WTC11 (cell line): ENCODE measurements at regions not wholly inside any gene's neighbourhood (a gene's known extent, or its start where the extent isn't known, plus 50 kb on each side); places are given as distances from the start of the nearest gene placed in this dataset.

Experiments used
- ATAC-seq: fragments of 200-7000 bp; cut with Tn5 transposase; 2 replicates; pipeline ENCODE4 v1.10.0; 2021; ENCODE audit warnings: mild to moderate bottlenecking, moderate library complexity
- CTCF ChIA-PET: fragments of 300-600 bp; sonication (Branson Sonifier 250); formaldehyde crosslinking; loops from one replicate; lab custom pipeline; 2021; ENCODE audit warnings: antibody characterized with exemption; lab: Charles Lee
- POLR2A ChIA-PET: fragments of 350-600 bp; sonication (Branson Sonifier 250); formaldehyde crosslinking; loops from one replicate; lab custom pipeline; 2021; ENCODE audit warnings: antibody characterized with exemption; lab: Charles Lee
- DNase-seq: peaks from one replicate; pipeline ENCODE4 v3.0.0; 2021; ENCODE audit warnings: low spot score
- H3K27ac Mint-ChIP-seq: 2 replicates; pipeline ENCODE4 v1.8.0; 2021; ENCODE audit warnings: mixed read lengths
- H3K27me3 Mint-ChIP-seq: 2 replicates; pipeline ENCODE4 v1.8.0; 2021; ENCODE audit warnings: low read depth, mild to moderate bottlenecking, moderate library complexity, mixed read lengths
- H3K36me3 Mint-ChIP-seq: 2 replicates; pipeline ENCODE4 v1.8.0; 2021; ENCODE audit warnings: mixed read lengths
- H3K4me1 Mint-ChIP-seq: 2 replicates; pipeline ENCODE4 v1.8.0; 2022; ENCODE audit warnings: mixed read lengths
- H3K4me3 Mint-ChIP-seq: 2 replicates; pipeline ENCODE4 v1.8.0; 2021; ENCODE audit warnings: mild to moderate bottlenecking, moderate library complexity, mixed read lengths
- H3K9me3 Mint-ChIP-seq: 2 replicates; pipeline ENCODE4 v1.8.0; 2021; ENCODE audit warnings: mixed read lengths
- ATF2 ChIP-seq: sonication (generic); formaldehyde crosslinking; IDR thresholded peaks from 2 replicates; pipeline ENCODE4 v1.8.1; 2022; ENCODE audit warnings: low read depth, missing genetic modification reagents, borderline replicate concordance
- CDX4 ChIP-seq: fragments of 250-450 bp; sonication (Bioruptor Pico); IDR thresholded peaks from 2 replicates; pipeline ENCODE4 v1.9.0; 2021; ENCODE audit warnings: moderate library complexity, mild to moderate bottlenecking, inconsistent platforms, borderline replicate concordance
- CREM ChIP-seq: sonication (generic); formaldehyde crosslinking; IDR thresholded peaks from 2 replicates; pipeline ENCODE4 v1.8.1; 2022; ENCODE audit warnings: mild to moderate bottlenecking, missing genetic modification reagents, moderate library complexity
- E2F5 ChIP-seq: sonication (generic); formaldehyde crosslinking; IDR thresholded peaks from 2 replicates; pipeline ENCODE4 v1.8.1; 2022; ENCODE audit warnings: mild to moderate bottlenecking, moderate library complexity, missing genetic modification reagents
- ELF4 ChIP-seq: sonication (generic); formaldehyde crosslinking; IDR thresholded peaks from 2 replicates; pipeline ENCODE4 v1.8.1; 2022; ENCODE audit warnings: low read depth, mild to moderate bottlenecking, moderate library complexity, missing genetic modification reagents
- EMX1 ChIP-seq: fragments of 250-450 bp; sonication (Bioruptor Pico); IDR thresholded peaks from 2 replicates; pipeline ENCODE4 v1.8.0; 2021; ENCODE audit warnings: mild to moderate bottlenecking
- FOXP1 ChIP-seq: sonication (generic); formaldehyde crosslinking; IDR thresholded peaks from 2 replicates; pipeline ENCODE4 v1.8.0; 2022; ENCODE audit warnings: missing genetic modification reagents, mild to moderate bottlenecking, moderate library complexity, borderline replicate concordance
- FOXP4 ChIP-seq: sonication (generic); formaldehyde crosslinking; IDR thresholded peaks from 2 replicates; pipeline ENCODE4 v1.8.0; 2022; ENCODE audit warnings: mild to moderate bottlenecking, missing genetic modification reagents
- GTF2I ChIP-seq: fragments of 250-450 bp; sonication (Bioruptor Pico); conservative IDR thresholded peaks from 2 replicates; pipeline ENCODE4 v1.4.0; 2021; ENCODE audit warnings: mild to moderate bottlenecking
- IRF1 ChIP-seq: sonication (generic); formaldehyde crosslinking; IDR thresholded peaks from 2 replicates; pipeline ENCODE4 v1.8.0; 2023; ENCODE audit warnings: missing genetic modification reagents
- JUN ChIP-seq: sonication (generic); formaldehyde crosslinking; IDR thresholded peaks from 2 replicates; pipeline ENCODE4 v1.8.0; 2023; ENCODE audit warnings: mild to moderate bottlenecking, missing genetic modification reagents
- MYBL2 ChIP-seq: sonication (generic); formaldehyde crosslinking; IDR thresholded peaks from 2 replicates; pipeline ENCODE4 v1.8.1; 2023; ENCODE audit warnings: mild to moderate bottlenecking, moderate library complexity, missing genetic modification reagents
- OVOL2 ChIP-seq: fragments of 250-450 bp; sonication (Bioruptor Pico); IDR thresholded peaks from 2 replicates; pipeline ENCODE4 v1.9.0; 2021; ENCODE audit warnings: mild to moderate bottlenecking, borderline replicate concordance
- RELA ChIP-seq: sonication (generic); formaldehyde crosslinking; IDR thresholded peaks from 2 replicates; pipeline ENCODE4 v1.8.1; 2022; ENCODE audit warnings: missing genetic modification reagents, mild to moderate bottlenecking, borderline replicate concordance
- SMAD3 ChIP-seq: sonication (generic); formaldehyde crosslinking; IDR thresholded peaks from 2 replicates; pipeline ENCODE4 v1.8.0; 2022; ENCODE audit warnings: missing genetic modification reagents, mild to moderate bottlenecking, borderline replicate concordance
- SP1 ChIP-seq: sonication (generic); formaldehyde crosslinking; conservative IDR thresholded peaks from 2 replicates; pipeline ENCODE4 v1.8.1; 2022; ENCODE audit warnings: missing genetic modification reagents
- ZNF121 ChIP-seq: sonication (generic); formaldehyde crosslinking; IDR thresholded peaks from 2 replicates; pipeline ENCODE4 v1.8.0; 2023; ENCODE audit warnings: missing genetic modification reagents
- ZNF232 ChIP-seq: sonication (generic); formaldehyde crosslinking; IDR thresholded peaks from 2 replicates; pipeline ENCODE4 v1.8.0; 2022; ENCODE audit warnings: mild to moderate bottlenecking, missing genetic modification reagents
- ZNF423 ChIP-seq: fragments of 250-450 bp; sonication (Bioruptor Pico); IDR thresholded peaks from 2 replicates; pipeline ENCODE4 v2.1.2; 2022; ENCODE audit warnings: mild to moderate bottlenecking, moderate library complexity
- ZNF512 ChIP-seq: sonication (generic); formaldehyde crosslinking; IDR thresholded peaks from 2 replicates; pipeline ENCODE4 v1.8.1; 2022; ENCODE audit warnings: missing genetic modification reagents, borderline replicate concordance
- ZSCAN18 ChIP-seq: fragments of 250-450 bp; sonication (Bioruptor Pico); IDR thresholded peaks from 2 replicates; pipeline ENCODE4 v2.1.2; 2022; ENCODE audit warnings: mild to moderate bottlenecking, moderate library complexity
- TF ChIP-seq, protein P1 (sequence below): sonication (generic); formaldehyde crosslinking; conservative IDR thresholded peaks from 2 replicates; pipeline ENCODE4 v1.8.1; 2022; ENCODE audit warnings: mild to moderate bottlenecking, missing genetic modification reagents
- TF ChIP-seq, protein P2 (sequence below): sonication (generic); formaldehyde crosslinking; IDR thresholded peaks from 2 replicates; pipeline ENCODE4 v1.8.1; 2023; ENCODE audit warnings: mild to moderate bottlenecking, moderate library complexity, missing genetic modification reagents

DNA sequence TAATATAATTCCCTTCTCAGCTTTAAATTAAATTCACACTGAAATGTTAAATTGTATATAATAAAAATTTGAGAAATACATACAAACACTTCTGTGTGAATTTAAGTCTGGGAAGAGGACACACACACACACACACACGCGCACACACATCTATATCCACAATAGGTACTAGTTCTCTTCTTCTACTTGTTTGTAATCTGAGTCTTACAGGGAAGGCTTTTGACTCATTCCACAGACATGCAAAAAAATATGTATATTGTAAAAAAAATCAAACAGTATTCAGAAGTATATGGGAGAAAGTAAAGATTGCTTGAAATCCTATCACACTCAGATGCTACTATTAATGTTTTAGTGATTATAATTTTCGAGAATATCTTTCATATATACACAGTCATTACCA is 276.2 kb downstream of the MDFIC start:
- Mint-ChIP-seq H3K9me3 (no peaks in the 10 kb centered on the region), H3K36me3 (no peaks in the 10 kb centered on the region), H3K27me3 (no peaks in the 10 kb centered on the region), H3K4me3 (no peak overlapping the region), H3K4me1 (no peaks in the 10 kb centered on the region), H3K27ac (no peak overlapping the region)
- ATAC-seq, result no peak
- CTCF ChIA-PET, result no interaction called here
- DNase-seq, result no peak
- no peak for TF ChIP-seq ZSCAN18 (CRISPR knock-in tag)
- TF ChIP-seq FOXP1, result no peak
- no peak for TF ChIP-seq IRF1 (CRISPR knock-in tag)
- no peak for TF ChIP-seq ZNF512
- TF ChIP-seq GTF2I (CRISPR knock-in tag), result no peak
- no peak for TF ChIP-seq JUN
- no peak for TF ChIP-seq ATF2 (CRISPR knock-in tag)
- POLR2A ChIA-PET, result no interaction called here

DNA sequence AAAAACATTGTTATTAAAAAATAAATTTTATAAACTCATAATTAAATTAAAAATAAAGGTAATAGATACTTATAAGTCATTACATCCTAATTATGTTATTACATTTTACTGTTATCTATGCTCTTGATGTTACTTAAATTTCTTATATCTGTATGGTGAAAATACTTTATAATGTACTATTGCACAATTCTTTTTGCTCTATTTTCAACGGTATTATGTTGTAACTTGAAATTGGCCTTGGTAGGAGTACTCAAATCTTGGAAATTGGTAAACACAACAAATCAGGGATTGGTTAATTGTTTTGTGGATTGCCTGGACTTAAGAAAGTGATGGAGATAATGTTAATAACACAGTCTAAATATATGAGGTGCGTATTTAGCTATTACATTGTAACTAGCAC is 273.3 kb downstream of the MDFIC start:
- Mint-ChIP-seq H3K4me1 (no peaks in the 10 kb centered on the region), H3K27me3 (no peaks in the 10 kb centered on the region), H3K27ac (no peak overlapping the region), H3K4me3 (no peak overlapping the region), H3K36me3 (no peaks in the 10 kb centered on the region), H3K9me3 (no peaks in the 10 kb centered on the region)
- DNase-seq (no peak), ATAC-seq (no peak)
- POLR2A ChIA-PET, result no interaction called here
- CTCF ChIA-PET, result no interaction called here
- no peak for TF ChIP-seq CREM (CRISPR knock-in tag)
- no peak for TF ChIP-seq ZNF232 (CRISPR knock-in tag)
- no peak for TF ChIP-seq SP1 (CRISPR knock-in tag)
- TF ChIP-seq RELA (CRISPR knock-in tag), result no peak
- TF ChIP-seq JUN, result no peak
- no peak for TF ChIP-seq CDX4
- TF ChIP-seq, protein P1, sequence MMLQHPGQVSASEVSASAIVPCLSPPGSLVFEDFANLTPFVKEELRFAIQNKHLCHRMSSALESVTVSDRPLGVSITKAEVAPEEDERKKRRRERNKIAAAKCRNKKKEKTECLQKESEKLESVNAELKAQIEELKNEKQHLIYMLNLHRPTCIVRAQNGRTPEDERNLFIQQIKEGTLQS (CRISPR knock-in tag), result no peak
- TF ChIP-seq ZNF423 (CRISPR knock-in tag), result no peak
- TF ChIP-seq E2F5 (CRISPR knock-in tag), result no peak
- TF ChIP-seq MYBL2 (CRISPR knock-in tag), result no peak
- no peak for TF ChIP-seq SMAD3
- no peak for TF ChIP-seq ELF4 (CRISPR knock-in tag)
- TF ChIP-seq FOXP4, result no peak
- no peak for TF ChIP-seq GTF2I (CRISPR knock-in tag)
- TF ChIP-seq EMX1 (CRISPR knock-in tag), result no peak
- no peak for TF ChIP-seq OVOL2 (CRISPR knock-in tag)
- no peak for TF ChIP-seq ZNF121
- TF ChIP-seq, protein P2, sequence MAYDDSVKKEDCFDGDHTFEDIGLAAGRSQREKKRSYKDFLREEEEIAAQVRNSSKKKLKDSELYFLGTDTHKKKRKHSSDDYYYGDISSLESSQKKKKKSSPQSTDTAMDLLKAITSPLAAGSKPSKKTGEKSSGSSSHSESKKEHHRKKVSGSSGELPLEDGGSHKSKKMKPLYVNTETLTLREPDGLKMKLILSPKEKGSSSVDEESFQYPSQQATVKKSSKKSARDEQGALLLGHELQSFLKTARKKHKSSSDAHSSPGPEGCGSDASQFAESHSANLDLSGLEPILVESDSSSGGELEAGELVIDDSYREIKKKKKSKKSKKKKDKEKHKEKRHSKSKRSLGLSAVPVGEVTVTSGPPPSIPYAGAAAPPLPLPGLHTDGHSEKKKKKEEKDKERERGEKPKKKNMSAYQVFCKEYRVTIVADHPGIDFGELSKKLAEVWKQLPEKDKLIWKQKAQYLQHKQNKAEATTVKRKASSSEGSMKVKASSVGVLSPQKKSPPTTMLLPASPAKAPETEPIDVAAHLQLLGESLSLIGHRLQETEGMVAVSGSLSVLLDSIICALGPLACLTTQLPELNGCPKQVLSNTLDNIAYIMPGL (CRISPR knock-in tag), result no peak
